ENCODE measurements at regions not wholly inside any gene's neighbourhood (a gene's known extent, or its start where the extent isn't known, plus 50 kb on each side); places are given as distances from the start of the nearest gene placed in this dataset.

DNA sequence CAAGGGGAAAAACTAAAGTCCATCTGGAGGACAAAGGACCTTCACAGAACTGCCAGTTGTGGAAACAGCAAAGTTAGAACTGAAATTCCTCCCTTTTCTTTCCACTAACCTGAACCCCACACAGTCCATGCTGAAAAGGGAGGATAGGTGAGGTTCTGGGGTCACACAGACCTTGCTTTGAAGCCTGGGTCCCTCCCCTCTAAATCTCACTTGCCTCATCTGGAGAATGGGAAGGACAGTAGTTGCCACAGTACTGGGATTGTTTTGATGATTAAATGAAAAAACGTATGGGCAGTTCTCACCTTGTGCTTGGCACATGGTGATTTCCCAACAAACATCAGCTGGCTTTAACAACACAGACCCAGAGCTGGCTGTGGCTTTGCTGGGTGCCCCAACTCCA lies 166.4 kb upstream of the LRIG1 start:
- DNase-seq (ENCODE audit: low spot score): no peak
- BruUV-seq (replicated peaks): no TSS peak
- H3K36me3 ChIP-seq (ENCODE audit: insufficient read depth, low read length, poor library complexity, severe bottlenecking): no peaks in the 10 kb centered on the region
- CTCF ChIA-PET: no interaction called here
- H3K4me3 ChIP-seq (ENCODE audit: low read depth, low read length, poor library complexity, severe bottlenecking): no peak overlapping the region
- POLR2A ChIA-PET (ENCODE audit: low non-redundant PET): no interaction called here
- H3K27ac ChIP-seq (ENCODE audit: low read depth, low read length, poor library complexity, severe bottlenecking): no peak overlapping the region
- H3K4me1 ChIP-seq (ENCODE audit: insufficient read depth, low read length, poor library complexity, severe bottlenecking): no peaks in the 10 kb centered on the region
- no peaks in the 10 kb centered on the region for H3K9me3 ChIP-seq (ENCODE audit: low read depth, low read length, poor library complexity, severe bottlenecking)
- no peaks in the 10 kb centered on the region for H3K27me3 ChIP-seq (replicated peaks; ENCODE audit: insufficient read depth, low read depth, low read length, poor library complexity)
- no peak for TF ChIP-seq EZH2 (IDR thresholded peaks at IDR 0.05; ENCODE audit: borderline replicate concordance, low read depth, low read length, poor library complexity, severe bottlenecking)
- TF ChIP-seq, protein P1, sequence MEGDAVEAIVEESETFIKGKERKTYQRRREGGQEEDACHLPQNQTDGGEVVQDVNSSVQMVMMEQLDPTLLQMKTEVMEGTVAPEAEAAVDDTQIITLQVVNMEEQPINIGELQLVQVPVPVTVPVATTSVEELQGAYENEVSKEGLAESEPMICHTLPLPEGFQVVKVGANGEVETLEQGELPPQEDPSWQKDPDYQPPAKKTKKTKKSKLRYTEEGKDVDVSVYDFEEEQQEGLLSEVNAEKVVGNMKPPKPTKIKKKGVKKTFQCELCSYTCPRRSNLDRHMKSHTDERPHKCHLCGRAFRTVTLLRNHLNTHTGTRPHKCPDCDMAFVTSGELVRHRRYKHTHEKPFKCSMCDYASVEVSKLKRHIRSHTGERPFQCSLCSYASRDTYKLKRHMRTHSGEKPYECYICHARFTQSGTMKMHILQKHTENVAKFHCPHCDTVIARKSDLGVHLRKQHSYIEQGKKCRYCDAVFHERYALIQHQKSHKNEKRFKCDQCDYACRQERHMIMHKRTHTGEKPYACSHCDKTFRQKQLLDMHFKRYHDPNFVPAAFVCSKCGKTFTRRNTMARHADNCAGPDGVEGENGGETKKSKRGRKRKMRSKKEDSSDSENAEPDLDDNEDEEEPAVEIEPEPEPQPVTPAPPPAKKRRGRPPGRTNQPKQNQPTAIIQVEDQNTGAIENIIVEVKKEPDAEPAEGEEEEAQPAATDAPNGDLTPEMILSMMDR (conservative IDR thresholded peaks at IDR 0.05; ENCODE audit: low read depth, low read length): no peak
- intact Hi-C loops (cut with micrococcal nuclease; ENCODE audit: unreplicated experiment): no loop called here

DNA sequence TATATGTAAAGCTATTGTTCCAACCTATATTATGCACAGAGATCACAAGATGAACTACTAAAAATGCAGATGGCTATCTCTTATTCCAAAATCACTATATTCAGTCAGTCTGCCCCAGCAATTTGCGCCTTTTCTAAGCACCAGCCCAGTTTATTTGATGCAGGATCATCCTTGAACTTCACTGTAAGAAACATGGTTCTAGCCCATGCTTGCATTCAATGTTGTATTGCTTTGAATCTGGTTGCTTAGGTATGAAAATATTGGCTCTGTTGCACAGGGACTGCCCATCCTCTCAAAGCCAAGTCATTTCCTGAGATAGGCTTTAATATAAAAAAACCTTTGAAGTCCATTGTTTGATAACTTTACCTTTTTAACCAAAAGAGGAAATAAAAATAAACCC lies 170.5 kb upstream of the LRIG1 start:
- Histone ChIP-seq H3K4me3 (ENCODE audit: low read depth, low read length, poor library complexity, severe bottlenecking) (no peak overlapping the region), H3K27me3 (replicated peaks; ENCODE audit: insufficient read depth, low read depth, low read length, poor library complexity) (no peaks in the 10 kb centered on the region), H3K4me1 (ENCODE audit: insufficient read depth, low read length, poor library complexity, severe bottlenecking) (no peaks in the 10 kb centered on the region), H3K9me3 (ENCODE audit: low read depth, low read length, poor library complexity, severe bottlenecking) (no peaks in the 10 kb centered on the region), H3K27ac (ENCODE audit: low read depth, low read length, poor library complexity, severe bottlenecking) (no peak overlapping the region), H3K36me3 (ENCODE audit: insufficient read depth, low read length, poor library complexity, severe bottlenecking) (no peaks in the 10 kb centered on the region)
- intact Hi-C loops (cut with micrococcal nuclease; ENCODE audit: unreplicated experiment): no loop called here
- ChIA-PET POLR2A (ENCODE audit: low non-redundant PET) (no interaction called here), CTCF (interaction anchor here (0.5 kb wide), 1 partner anchor 1648 kb away, joined by 5 read pairs; no protein-coding TSS in a partner anchor)
- DNase-seq (ENCODE audit: low spot score): no peak
- no peak for TF ChIP-seq EZH2 (IDR thresholded peaks at IDR 0.05; ENCODE audit: borderline replicate concordance, low read depth, low read length, poor library complexity, severe bottlenecking)
- TF ChIP-seq, protein P1 (conservative IDR thresholded peaks at IDR 0.05; ENCODE audit: low read depth, low read length): no peak
- no TSS peak for BruUV-seq (replicated peaks)

DNA sequence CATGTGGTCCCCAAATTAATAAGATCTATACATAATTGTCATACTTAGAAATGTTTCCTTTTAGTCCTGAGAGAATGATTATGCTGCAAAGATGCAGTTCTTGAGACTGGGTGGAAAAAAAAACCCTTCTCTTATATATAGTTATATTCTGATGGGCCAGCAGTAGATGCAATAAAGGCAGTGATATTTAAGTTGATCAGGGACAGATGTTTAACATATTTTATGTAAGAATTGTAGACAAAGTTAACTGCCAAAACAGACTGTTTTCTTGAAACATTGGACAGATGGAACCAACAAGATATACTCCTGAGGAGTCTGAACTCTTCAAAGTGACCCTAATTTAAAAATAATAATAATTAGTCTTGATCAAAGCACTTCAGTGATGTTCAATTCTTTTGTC lies 172.0 kb upstream of the LRIG1 start:
- CTCF ChIA-PET: no interaction called here
- no peaks in the 10 kb centered on the region for H3K27me3 ChIP-seq (replicated peaks; ENCODE audit: insufficient read depth, low read depth, low read length, poor library complexity)
- POLR2A ChIA-PET (ENCODE audit: low non-redundant PET): no interaction called here
- no peaks in the 10 kb centered on the region for H3K4me1 ChIP-seq (ENCODE audit: insufficient read depth, low read length, poor library complexity, severe bottlenecking)
- intact Hi-C loops (cut with micrococcal nuclease; ENCODE audit: unreplicated experiment): no loop called here
- no peak overlapping the region for H3K4me3 ChIP-seq (ENCODE audit: low read depth, low read length, poor library complexity, severe bottlenecking)
- no peak for DNase-seq (ENCODE audit: low spot score)
- H3K9me3 ChIP-seq (ENCODE audit: low read depth, low read length, poor library complexity, severe bottlenecking): no peaks in the 10 kb centered on the region
- TF ChIP-seq EZH2 (IDR thresholded peaks at IDR 0.05; ENCODE audit: borderline replicate concordance, low read depth, low read length, poor library complexity, severe bottlenecking): no peak
- TF ChIP-seq, protein P1 (conservative IDR thresholded peaks at IDR 0.05; ENCODE audit: low read depth, low read length): no peak
- no peak overlapping the region for H3K27ac ChIP-seq (ENCODE audit: low read depth, low read length, poor library complexity, severe bottlenecking)
- BruUV-seq (replicated peaks): no TSS peak
- H3K36me3 ChIP-seq (ENCODE audit: insufficient read depth, low read length, poor library complexity, severe bottlenecking): no peaks in the 10 kb centered on the region
